ENCODE measurements at regions not wholly inside any gene's neighbourhood (a gene's known extent, or its start where the extent isn't known, plus 50 kb on each side); places are given as distances from the start of the nearest gene placed in this dataset.

DNA sequence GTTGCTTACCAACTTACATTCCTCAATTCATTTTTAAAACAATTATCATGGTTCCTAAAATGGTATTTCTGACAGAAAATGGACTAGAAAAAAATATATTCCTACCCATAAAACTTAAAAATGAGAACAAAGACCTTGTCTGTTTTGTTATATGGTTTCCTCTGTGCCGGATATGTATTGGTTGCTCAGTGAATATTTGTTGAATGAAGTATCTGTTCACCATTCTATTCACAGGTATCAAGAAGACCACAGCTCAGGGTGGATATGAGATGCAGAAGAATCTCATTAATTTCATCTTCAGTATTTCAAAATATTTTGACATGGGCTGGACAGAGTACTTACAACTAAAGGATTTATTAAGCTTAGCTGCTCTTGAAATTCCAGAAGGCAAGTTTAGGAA lies 58.1 kb downstream of the TUSC7 start:
- no peak for DNase-seq

DNA sequence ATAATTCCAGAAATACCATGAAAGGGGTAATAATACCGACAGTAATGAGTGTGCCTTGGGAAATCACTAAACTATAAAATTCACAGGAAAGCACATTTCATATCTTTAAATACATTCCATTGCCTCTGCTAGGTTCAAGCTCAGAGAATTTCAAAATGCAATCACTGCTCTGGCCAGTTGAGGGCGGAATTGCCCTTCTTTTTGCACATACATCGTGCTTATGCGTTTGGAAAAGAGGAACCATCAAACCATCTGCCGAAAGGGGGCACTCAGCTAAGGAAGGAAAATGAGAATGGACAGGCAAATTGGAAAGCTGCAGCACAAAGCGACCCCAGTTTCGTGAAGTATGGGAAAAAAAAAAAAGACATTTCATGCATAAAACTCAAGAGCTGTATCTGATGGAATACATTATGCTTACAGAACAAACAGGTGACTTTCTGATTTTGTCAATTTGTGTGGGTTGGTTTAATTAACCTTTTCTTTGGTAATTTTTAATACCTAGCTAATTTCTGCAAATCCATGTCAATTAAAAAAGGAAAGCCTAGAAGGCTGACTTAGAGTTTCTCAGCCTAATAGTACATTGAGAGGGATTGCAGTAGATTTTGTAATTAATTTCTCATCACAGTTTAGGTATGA lies 61.4 kb downstream of the TUSC7 start:
- DNase-seq: peak; percentile 39

GRCh38 chr3:116776880-116777785 lies 67.6 kb downstream of the TUSC7 start:
- DNase-seq: no peak

DNA sequence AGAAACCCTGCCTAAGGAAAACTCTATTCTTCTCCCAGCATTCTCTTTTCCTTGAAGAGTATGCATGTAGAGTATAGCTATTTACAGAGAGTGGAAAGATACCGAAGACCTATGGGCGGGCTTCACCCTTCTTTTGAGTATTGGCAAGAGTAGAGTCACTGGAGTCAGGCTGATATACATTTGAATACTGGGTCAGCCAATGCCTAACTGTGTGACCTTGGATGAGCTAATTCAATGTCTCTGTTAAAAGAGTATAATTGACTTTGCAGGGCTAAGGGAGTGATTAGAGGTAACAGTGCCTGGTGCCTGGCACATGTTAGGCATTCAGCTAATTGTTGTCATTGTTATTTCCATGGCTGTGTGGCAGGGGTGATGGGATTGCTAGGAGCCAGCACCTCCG lies 75.6 kb downstream of the TUSC7 start:
- DNase-seq: no peak

- DNase-seq: no peak
Measured at GRCh38 chr3:116802651-116803050, 93.1 kb downstream of the TUSC7 start.

DNA sequence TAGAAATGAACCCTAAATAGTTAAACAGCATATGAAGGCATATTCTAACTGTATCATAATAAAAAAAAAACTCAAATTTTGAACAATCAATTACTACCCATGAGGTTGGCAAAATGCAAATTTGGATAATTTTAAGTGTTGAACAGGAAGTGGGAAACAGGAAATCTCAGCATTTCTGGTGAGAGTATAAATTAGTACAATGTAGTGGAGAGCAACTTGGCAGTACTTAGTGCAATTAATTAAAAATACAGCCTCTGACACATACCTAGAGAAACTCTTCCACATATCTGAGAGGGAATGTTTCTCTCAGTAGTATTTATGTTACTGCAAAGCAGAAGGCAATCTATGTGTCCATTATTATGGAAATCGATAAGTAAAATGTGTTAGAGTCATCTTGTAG lies 96.8 kb downstream of the TUSC7 start:
- DNase-seq: no peak

DNA sequence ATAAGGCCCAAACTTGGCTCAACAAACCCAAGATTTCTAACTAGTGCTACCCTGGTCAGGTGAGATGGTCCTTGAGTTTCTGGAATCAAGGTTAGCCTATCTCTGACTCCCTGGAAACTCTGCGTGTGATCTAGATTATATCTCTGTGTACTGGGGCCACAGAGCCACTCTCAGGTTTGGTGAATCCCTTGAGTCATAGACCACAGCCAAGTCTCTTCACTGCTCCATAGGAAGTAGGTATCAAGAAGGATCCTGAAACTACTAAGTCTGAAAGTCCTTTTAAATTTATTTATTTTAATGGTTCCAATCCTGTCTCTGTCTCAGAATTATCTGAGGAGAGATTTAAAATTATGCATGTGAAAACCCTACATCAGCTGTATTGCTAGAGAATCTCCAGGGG lies 99.1 kb downstream of the TUSC7 start:
- no peak for DNase-seq

- no peak for DNase-seq
Measured at GRCh38 chr3:116809208-116809607, 99.6 kb downstream of the TUSC7 start.

GRCh38 chr3:116811754-116812153 lies 102.2 kb downstream of the TUSC7 start:
- DNase-seq: no peak

DNA sequence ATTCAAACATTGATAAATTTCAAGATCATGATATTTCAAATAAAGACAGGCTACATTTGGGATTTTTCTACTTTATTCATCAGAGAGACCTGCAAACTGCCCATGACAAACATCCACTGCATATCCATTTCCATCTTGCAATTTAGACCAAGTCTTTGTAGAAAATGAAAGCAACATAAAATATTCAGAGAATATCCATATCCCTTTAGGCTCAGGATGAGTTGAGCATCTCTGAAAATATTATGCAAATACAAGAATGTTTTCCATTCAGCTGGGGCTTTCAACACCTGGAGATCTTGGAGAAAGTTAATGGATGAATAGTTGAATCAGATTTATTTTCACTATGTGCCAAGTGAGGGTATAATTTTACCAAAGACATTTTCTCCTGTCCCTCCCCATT lies 103.4 kb downstream of the TUSC7 start:
- no peak for DNase-seq

GRCh38 chr3:116815321-116815720 lies 105.7 kb downstream of the TUSC7 start:
- no peak for DNase-seq

DNA sequence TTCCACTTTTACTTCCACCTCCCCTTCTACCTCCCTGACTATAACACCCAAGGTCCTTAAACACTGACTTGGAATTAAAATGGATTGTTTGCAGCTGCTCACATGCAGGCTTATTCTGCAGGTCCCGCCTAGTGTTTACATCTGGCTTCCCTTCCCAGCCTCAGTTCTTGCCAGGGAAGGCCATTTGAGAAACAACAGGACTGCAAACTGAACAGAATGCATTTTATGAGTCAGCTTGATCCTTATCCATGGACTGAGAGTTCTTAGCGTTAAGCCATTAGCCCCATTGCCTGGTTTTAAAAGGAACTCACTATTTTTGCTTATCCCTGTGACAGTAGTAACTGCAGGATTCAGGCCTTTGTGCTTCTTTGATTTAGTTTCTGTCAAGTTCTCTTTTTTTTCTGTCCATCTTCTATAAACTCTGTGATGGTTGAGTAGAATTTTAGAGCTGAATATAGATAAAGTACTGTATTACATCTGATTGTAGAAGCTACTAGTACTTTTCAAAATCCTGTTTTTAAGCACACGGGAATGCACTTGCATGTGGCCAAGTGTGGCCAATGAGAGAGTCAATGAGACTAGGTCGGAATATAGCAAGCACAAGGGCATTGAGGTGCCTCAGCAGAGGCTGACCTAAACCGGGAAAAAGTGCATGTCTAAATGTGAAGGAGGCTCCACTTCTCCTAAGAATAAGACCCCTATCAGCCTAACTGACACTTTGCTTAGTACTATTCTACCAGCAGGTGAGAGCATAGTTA lies 106.4 kb downstream of the TUSC7 start:
- no peak for DNase-seq

DNA sequence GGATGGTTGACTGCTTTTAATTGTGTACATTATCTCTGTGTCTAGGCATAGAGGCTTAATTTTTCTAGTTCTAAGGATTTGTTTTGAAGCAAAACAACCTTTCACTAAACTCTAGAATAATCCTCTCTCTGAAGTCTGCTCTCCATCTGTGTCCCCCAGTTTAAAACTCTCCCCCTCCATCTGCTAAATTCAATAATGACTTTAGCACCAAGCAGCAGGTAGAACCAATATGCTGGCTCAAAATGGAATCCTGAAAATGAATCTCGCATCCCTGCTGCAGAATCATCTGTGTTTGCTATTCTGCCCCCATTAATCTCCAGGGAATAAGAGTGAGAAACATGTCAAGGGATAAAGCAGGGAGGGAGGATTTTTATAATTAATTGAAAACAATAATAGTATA lies 111.8 kb downstream of the TUSC7 start:
- no peak for DNase-seq

DNA sequence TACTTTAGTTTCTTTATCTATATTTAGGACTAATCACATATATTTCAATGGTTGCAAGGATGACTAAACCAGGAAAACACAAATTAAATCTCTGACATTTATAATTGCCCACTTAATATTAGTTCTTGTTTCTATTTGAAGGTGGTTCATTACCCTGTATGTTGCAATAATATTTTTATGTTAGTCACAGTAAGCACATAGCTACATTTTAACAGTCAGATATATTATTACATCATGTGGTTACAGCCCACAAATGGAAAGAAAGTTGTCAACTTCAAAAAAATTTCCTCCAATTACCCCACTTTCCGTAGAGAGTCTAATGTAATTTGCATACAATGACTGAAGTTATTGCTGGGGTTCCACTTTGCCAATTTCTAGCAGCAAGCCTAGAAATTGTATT lies 114.6 kb downstream of the TUSC7 start:
- no peak for DNase-seq

DNA sequence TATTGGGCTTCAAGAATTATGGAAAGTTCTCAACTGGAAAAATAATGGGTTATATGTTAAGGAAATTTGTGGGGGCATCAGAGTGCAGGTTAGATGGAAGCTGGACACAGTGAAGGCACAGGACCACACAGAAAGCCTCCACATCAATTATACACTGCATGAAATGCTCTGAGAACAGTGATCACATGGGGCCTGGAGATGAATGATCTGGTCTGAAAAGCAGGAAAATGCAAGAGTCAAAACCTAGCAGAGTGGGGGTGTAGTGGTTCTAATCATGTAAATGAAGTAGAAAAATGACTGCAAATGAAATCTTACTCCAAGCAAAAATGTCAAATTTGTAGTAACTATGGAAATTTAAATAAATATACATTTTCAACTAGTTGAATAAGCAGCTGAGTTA lies 123.6 kb downstream of the TUSC7 start:
- no peak for DNase-seq

DNA sequence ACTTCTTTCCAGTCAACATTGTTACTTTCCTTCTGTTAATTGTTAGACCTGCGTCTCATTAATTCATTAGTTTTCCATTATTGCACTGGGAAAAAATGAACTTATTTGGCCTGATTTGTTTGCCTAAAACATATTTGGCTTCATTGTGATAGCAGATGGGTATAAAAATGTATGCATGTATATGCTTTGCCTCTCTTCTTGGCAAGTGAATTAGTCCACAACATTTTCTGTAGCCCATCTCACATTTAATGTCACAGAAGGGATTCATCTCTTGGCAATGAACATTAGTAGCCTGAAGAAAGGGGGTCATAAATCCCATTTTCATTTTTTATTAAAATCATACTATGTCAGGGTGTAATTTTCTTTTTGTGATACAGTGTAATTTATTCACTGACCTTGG lies 125.2 kb downstream of the TUSC7 start:
- DNase-seq: no peak

DNA sequence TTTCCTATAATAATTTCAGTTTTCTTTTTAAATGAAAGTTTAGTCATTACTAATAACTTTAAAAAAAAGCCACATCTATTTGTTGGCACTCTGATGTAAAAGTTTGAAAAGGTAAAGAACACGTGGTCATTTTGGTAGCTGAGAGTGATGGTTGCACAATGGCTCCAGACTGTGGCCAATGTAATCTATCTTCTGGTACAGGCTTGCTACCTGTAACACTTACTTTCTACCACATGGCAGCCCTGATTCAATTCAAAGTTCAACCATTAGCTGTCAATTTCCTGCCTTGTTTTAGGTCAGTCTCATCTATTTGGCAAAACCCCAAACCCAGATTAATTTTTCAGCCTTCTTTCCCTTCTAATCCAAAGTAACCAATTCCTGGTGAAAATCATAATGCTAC lies 126.1 kb downstream of the TUSC7 start:
- no peak for DNase-seq

GRCh38 chr3:116836286-116836685 lies 126.7 kb downstream of the TUSC7 start:
- no peak for DNase-seq

DNA sequence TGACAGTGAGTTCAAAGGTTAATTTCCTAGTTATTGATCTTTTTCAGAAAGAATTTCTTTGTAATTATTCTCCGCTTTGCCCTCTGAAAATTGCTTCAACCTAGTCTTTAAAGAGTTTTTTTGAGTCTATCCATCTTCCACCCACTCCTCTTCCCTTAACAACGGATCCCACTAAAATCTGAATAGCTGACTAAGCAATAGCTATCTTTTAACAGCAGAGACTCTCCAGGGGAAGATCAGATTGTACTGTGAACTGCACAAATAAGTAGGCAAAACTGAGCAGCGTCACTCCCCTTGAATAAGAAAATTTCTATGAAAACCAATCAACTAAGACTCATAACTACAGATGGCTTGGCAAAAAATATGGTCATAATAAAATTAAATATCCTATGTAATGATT lies 127.9 kb downstream of the TUSC7 start:
- no peak for DNase-seq

DNA sequence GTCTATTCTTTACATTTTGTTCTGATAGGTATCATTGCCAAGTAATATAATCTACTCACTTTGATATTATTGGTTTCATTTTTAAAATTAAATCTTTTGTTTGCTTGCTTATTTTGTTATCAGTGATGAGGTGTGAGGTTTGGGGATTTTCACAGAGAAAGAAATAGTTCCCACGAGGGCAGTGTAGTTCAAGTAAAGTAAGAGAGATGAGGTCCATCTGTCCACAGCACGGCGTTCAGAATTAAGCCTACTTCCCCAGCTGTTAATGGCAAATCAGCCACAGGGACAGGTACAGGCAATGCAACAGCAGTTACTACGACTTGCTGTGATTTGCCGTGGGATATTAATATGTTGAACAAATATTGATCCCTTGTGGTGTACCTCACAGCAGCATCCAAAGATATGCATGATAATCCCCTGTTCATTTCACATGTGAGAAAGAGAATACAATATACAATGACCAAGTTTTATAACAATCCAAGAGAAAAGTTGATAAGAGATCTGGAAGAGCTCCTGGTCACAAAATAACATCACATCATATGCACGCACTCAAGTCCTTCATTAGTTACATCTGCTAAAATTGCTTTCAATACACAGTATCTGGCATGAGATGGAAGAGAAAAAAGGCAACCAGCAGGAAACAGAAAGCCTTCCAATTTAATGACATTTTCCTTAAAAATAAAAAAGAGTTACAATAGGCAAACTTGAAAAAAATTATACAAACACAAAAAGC lies 131.6 kb downstream of the TUSC7 start:
- no peak for DNase-seq

- no peak for DNase-seq
Measured at GRCh38 chr3:116842254-116842957, 132.8 kb downstream of the TUSC7 start.

- no peak for DNase-seq
Measured at GRCh38 chr3:116848248-116848829, 138.8 kb downstream of the TUSC7 start.

Data from NCI-H748 treated with DMSO at 0.1 percent for 48 hours (cell line).